ENCODE measurements at regions not wholly inside any gene's neighbourhood (a gene's known extent, or its start where the extent isn't known, plus 50 kb on each side); places are given as distances from the start of the nearest gene placed in this dataset.

DNA sequence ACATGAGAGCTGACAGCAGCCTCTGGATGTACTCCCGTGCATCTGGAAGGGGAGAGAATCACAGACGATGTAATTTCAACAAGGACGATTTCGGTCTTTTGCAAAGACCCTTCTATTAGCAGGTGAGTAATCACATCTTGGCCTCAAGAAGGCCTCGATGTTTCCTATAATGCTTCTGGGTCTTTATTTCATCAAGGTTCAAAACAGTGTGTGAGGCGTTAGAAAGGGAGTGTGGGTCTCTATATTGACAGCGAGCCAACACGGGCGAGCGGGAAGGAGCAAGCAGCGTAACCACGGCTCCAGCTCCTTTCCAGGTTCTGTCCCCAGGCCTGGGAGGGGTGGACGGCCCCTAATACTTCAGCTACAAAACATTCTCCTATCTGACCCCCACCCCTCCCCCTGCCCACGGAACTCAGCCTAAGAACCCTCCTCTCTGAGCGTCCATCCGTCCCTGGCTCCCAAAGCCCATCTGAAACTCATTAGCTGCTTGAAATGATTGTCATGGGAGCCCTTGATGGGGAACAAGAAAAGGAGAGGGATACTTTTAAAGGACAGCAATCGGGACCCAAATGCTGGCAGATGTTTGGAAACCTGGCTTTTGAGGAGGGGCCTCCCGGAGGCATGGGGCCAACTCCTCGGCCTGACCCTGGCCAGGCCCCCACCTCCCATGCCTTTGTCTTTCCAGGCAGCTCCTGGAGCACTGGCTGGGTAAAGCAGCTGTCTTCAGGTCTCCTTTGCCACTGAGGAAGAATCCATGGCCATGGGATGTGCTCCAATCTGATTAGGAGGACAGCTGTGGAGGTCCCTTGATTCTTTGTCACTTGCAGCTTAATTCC is 250.8 kb downstream of the FOXD2 start:
- intact Hi-C loops (cut with micrococcal nuclease), result no loop called here
- Histone ChIP-seq H2AFZ (ENCODE audit: insufficient read depth, low read depth, low read length, poor library complexity, severe bottlenecking) (no peak overlapping the region), H4K20me1 (ENCODE audit: control insufficient read depth, insufficient read depth, low read length, poor library complexity, severe bottlenecking) (no peaks in the 10 kb centered on the region), H3K27me3 (replicated peaks in 1 of 4; ENCODE audit: control extremely low read depth in 1 of 4, control insufficient read depth in 3 of 4, insufficient read depth in 4 of 4, low read length in 3 of 4) (peaks cover 0 to 5% (median 0%) of the 10 kb centered on the region in 4 experiments), H3K4me2 (replicated peaks; ENCODE audit: low read depth, low read length, poor library complexity, severe bottlenecking) (no peak overlapping the region), H3K79me2 (ENCODE audit: control insufficient read depth, insufficient read depth, low read length) (no peaks in the 10 kb centered on the region), H3K36me3 (replicated peaks in 1 of 2; ENCODE audit: control extremely low read depth in 1 of 2, control insufficient read depth in 1 of 2, extremely low read depth in 1 of 2, insufficient read depth in 2 of 2, low read length in 1 of 2) (no peaks in the 10 kb centered on the region), H3K4me3 (ENCODE audit: control extremely low read depth in 1 of 5, extremely low read depth in 1 of 5, insufficient read depth in 1 of 5, low read depth in 2 of 5, low read length in 4 of 5) (no peak overlapping the region), H3K4me1 (ENCODE audit: control insufficient read depth in 2 of 2, insufficient read depth in 2 of 2, low read length in 2 of 2) (no peaks in the 10 kb centered on the region), H3K9me3 (ENCODE audit: control extremely low read depth in 1 of 3, control insufficient read depth in 2 of 3, insufficient read depth in 1 of 3, low read length in 2 of 3) (no peaks in the 10 kb centered on the region), H3K9ac (ENCODE audit: low read length) (no peak overlapping the region), H3K27ac (ENCODE audit: low read length in 2 of 2) (no peak overlapping the region)
- H3K27ac Mint-ChIP-seq, result no peak overlapping the region
- ChIA-PET POLR2A (no interaction called here), CTCF (interaction anchor here (0.5 kb wide), 1 partner anchor 36 kb away, joined by 5 read pairs; no protein-coding TSS in a partner anchor)
- H3K9me3 Mint-ChIP-seq (ENCODE audit: insufficient read depth), result no peaks in the 10 kb centered on the region
- peaks cover 16% of the 10 kb centered on the region for H3K27me3 Mint-ChIP-seq
- no peak overlapping the region for H3K4me3 Mint-ChIP-seq
- H3K4me1 Mint-ChIP-seq, result no peaks in the 10 kb centered on the region
- no peak for DNase-seq
- WGBS (ENCODE audit: insufficient coverage), result 93% methylated on average over 11 of the region's 19 CpGs
- TF ChIP-seq, protein P1, sequence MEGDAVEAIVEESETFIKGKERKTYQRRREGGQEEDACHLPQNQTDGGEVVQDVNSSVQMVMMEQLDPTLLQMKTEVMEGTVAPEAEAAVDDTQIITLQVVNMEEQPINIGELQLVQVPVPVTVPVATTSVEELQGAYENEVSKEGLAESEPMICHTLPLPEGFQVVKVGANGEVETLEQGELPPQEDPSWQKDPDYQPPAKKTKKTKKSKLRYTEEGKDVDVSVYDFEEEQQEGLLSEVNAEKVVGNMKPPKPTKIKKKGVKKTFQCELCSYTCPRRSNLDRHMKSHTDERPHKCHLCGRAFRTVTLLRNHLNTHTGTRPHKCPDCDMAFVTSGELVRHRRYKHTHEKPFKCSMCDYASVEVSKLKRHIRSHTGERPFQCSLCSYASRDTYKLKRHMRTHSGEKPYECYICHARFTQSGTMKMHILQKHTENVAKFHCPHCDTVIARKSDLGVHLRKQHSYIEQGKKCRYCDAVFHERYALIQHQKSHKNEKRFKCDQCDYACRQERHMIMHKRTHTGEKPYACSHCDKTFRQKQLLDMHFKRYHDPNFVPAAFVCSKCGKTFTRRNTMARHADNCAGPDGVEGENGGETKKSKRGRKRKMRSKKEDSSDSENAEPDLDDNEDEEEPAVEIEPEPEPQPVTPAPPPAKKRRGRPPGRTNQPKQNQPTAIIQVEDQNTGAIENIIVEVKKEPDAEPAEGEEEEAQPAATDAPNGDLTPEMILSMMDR (IDR thresholded peaks at IDR 0.05), result no peak
- no peak for TF ChIP-seq EZH2 (IDR thresholded peaks at IDR 0.05; ENCODE audit: borderline replicate concordance, insufficient read depth, low read depth, low read length, poor library complexity, severe bottlenecking)
- no peak for ATAC-seq (ENCODE audit: low read depth)

DNA sequence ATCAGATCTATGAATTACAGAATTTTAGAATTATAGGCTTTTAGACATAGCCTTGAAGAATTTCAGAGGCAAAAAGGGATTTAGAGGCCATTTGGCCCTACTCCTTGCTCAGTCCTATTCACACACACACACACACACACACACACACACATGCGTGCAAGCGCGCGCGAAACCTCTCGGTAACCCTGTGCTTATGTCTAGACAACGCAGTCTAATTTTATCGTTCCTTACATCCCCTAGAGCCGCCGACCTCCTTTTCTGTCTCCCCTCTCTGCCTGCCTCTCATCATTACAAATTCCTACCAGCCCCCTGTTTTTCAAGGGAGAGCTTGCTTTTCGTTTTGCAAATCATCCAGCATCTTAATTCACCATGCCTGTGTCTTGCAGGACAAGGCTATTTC is 252.1 kb downstream of the FOXD2 start:
- no peak overlapping the region for H2AFZ ChIP-seq (ENCODE audit: insufficient read depth, low read depth, low read length, poor library complexity, severe bottlenecking)
- no peak for DNase-seq
- peaks cover 0 to 5% (median 0%) of the 10 kb centered on the region in 4 experiments for H3K27me3 ChIP-seq (replicated peaks in 1 of 4; ENCODE audit: control extremely low read depth in 1 of 4, control insufficient read depth in 3 of 4, insufficient read depth in 4 of 4, low read length in 3 of 4)
- ChIA-PET CTCF (no interaction called here), POLR2A (no interaction called here)
- no peak for TF ChIP-seq EZH2 (IDR thresholded peaks at IDR 0.05; ENCODE audit: borderline replicate concordance, insufficient read depth, low read depth, low read length, poor library complexity, severe bottlenecking)
- TF ChIP-seq, protein P1 (IDR thresholded peaks at IDR 0.05), result no peak
- no peaks in the 10 kb centered on the region for H3K4me1 Mint-ChIP-seq
- no peaks in the 10 kb centered on the region for H3K4me1 ChIP-seq (ENCODE audit: control insufficient read depth in 2 of 2, insufficient read depth in 2 of 2, low read length in 2 of 2)
- no peaks in the 10 kb centered on the region for H3K79me2 ChIP-seq (ENCODE audit: control insufficient read depth, insufficient read depth, low read length)
- no peaks in the 10 kb centered on the region for H3K9me3 Mint-ChIP-seq (ENCODE audit: insufficient read depth)
- no peak overlapping the region for H3K4me3 Mint-ChIP-seq
- H3K4me3 ChIP-seq (ENCODE audit: control extremely low read depth in 1 of 5, extremely low read depth in 1 of 5, insufficient read depth in 1 of 5, low read depth in 2 of 5, low read length in 4 of 5), result no peak overlapping the region
- no peaks in the 10 kb centered on the region for H4K20me1 ChIP-seq (ENCODE audit: control insufficient read depth, insufficient read depth, low read length, poor library complexity, severe bottlenecking)
- WGBS (ENCODE audit: insufficient coverage), result 90% methylated on average over 4 of the region's 11 CpGs
- no peak overlapping the region for H3K9ac ChIP-seq (ENCODE audit: low read length)
- no peaks in the 10 kb centered on the region for H3K9me3 ChIP-seq (ENCODE audit: control extremely low read depth in 1 of 3, control insufficient read depth in 2 of 3, insufficient read depth in 1 of 3, low read length in 2 of 3)
- no peak overlapping the region for H3K27ac Mint-ChIP-seq
- no peak overlapping the region for H3K4me2 ChIP-seq (replicated peaks; ENCODE audit: low read depth, low read length, poor library complexity, severe bottlenecking)
- ATAC-seq (ENCODE audit: low read depth), result no peak
- H3K27me3 Mint-ChIP-seq, result peaks cover 16% of the 10 kb centered on the region
- H3K36me3 ChIP-seq (replicated peaks in 1 of 2; ENCODE audit: control extremely low read depth in 1 of 2, control insufficient read depth in 1 of 2, extremely low read depth in 1 of 2, insufficient read depth in 2 of 2, low read length in 1 of 2), result no peaks in the 10 kb centered on the region
- intact Hi-C loops (cut with micrococcal nuclease), result no loop called here
- no peak overlapping the region for H3K27ac ChIP-seq (ENCODE audit: low read length in 2 of 2)

Measured in B cell (primary cell).